ENCODE measurements at regions not wholly inside any gene's neighbourhood (a gene's known extent, or its start where the extent isn't known, plus 50 kb on each side); places are given as distances from the start of the nearest gene placed in this dataset.

DNA sequence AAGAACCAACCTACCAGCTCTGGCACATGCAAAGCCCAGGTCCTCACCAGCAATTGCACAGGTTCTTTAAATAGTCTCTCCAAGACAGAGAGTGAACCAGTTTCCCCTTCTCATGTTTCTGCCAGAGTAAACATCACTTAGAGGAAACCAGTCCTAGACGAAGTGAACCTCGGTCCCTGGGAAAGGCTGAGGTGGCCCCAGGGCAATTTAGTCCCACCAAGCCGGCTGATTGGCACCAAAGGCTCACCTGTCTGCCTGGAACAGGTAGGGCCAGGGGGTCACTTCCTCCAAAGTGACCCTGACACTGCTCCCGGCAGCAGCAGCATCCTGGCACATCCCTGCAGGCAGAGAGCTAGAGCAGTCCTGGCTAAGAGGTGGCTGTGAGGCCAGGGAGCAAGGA is 122.9 kb upstream of the ZNF507 start:
- no peak for TF ChIP-seq POLR2A (IDR thresholded peaks at IDR 0.05; ENCODE audit: low read depth, low read length)
- TF ChIP-seq POLR2AphosphoS5 (IDR thresholded peaks at IDR 0.05; ENCODE audit: low read depth, low read length): no peak
- TF ChIP-seq TAF1 (IDR thresholded peaks at IDR 0.05; ENCODE audit: borderline replicate concordance, low read depth, low read length): no peak

Data from GM12892 (cell line).